ENCODE measurements at regions not wholly inside any gene's neighbourhood (a gene's known extent, or its start where the extent isn't known, plus 50 kb on each side); places are given as distances from the start of the nearest gene placed in this dataset.
A peak's percentile ranks its signal among the peaks of the same experiment; 100 is the strongest.

GRCh38 chrX:10025742-10026493, 58.8 kb downstream of the CLDN34 start:
- Histone ChIP-seq H3K36me3 (no peaks in the 10 kb centered on the region), H3K4me1 (peaks cover 25 to 69% (median 59%) of the 10 kb centered on the region in 4 donors), H3K27ac (replicated peaks in 1 of 4) (no peak overlapping the region), H3K9me3 (no peaks in the 10 kb centered on the region), H3K27me3 (no peaks in the 10 kb centered on the region), H3K4me3 (no peak overlapping the region)
- 87% methylated on average over 6 of the region's 6 CpGs for WGBS
- TF ChIP-seq, protein P1, sequence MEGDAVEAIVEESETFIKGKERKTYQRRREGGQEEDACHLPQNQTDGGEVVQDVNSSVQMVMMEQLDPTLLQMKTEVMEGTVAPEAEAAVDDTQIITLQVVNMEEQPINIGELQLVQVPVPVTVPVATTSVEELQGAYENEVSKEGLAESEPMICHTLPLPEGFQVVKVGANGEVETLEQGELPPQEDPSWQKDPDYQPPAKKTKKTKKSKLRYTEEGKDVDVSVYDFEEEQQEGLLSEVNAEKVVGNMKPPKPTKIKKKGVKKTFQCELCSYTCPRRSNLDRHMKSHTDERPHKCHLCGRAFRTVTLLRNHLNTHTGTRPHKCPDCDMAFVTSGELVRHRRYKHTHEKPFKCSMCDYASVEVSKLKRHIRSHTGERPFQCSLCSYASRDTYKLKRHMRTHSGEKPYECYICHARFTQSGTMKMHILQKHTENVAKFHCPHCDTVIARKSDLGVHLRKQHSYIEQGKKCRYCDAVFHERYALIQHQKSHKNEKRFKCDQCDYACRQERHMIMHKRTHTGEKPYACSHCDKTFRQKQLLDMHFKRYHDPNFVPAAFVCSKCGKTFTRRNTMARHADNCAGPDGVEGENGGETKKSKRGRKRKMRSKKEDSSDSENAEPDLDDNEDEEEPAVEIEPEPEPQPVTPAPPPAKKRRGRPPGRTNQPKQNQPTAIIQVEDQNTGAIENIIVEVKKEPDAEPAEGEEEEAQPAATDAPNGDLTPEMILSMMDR (IDR thresholded peaks at IDR 0.05) = no peak
- TF ChIP-seq POLR2AphosphoS5 (IDR thresholded peaks at IDR 0.05) = no peak
- TF ChIP-seq POLR2A (IDR thresholded peaks at IDR 0.05; ENCODE audit: low read depth) = no peak
- no peak for TF ChIP-seq EP300 (IDR thresholded peaks at IDR 0.05)
- intact Hi-C loops (cut with DNase I) = no loop called here
- DNase-seq (ENCODE audit: extremely low spot score) = no peak

DNA sequence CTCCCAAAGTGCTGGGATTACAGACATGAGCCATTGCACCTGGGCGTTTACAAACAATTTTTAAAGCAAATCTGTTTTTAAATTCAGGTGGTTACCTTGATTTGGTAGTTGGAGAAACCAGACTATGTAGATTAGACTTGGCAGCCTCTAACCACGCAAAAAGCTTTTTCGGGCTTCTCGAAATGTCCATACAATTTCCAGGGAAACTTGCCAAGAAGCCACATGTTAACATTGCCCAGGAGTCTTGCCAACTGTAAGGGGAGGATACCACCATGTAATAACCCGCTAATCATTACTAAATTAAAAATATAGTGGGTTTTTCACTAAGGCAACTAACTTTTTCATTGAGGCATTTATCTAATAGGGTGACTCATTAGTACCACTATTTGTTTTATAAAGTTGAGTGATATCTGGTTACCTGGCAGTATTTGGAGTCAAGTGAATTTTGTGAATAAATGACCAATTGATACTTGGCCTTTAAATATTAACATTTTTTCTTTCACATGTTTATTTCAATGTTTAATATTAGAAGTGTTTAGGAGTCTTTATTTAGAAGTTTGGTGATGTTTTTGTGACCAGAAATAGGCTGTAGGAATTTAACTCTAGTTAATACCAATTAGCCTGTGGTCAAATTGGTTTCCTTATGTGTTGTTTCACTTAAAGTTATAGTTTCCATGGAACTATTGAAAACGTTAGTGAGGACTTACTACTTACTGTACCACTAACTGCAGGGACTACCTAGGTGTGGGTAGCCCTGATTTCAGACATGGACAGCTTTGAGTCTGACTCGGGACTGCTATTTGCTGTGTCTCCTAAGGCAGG, 61.3 kb downstream of the CLDN34 start:
- Histone ChIP-seq H3K36me3 (no peaks in the 10 kb centered on the region), H3K27ac (replicated peaks in 1 of 4) (peak overlapping the region; percentile 12 to 58 (median 44)), H3K9me3 (no peaks in the 10 kb centered on the region), H3K4me3 (no peak overlapping the region), H3K27me3 (no peaks in the 10 kb centered on the region), H3K4me1 (peaks cover 23 to 69% (median 53%) of the 10 kb centered on the region in 4 donors)
- no peak for DNase-seq (ENCODE audit: extremely low spot score)
- TF ChIP-seq, protein P1 (IDR thresholded peaks at IDR 0.05) = no peak
- TF ChIP-seq POLR2AphosphoS5 (IDR thresholded peaks at IDR 0.05) = no peak
- TF ChIP-seq EP300 (IDR thresholded peaks at IDR 0.05) = no peak
- no peak for TF ChIP-seq POLR2A (IDR thresholded peaks at IDR 0.05; ENCODE audit: low read depth)
- 53% methylated on average over 7 of the region's 7 CpGs for WGBS
- intact Hi-C loops (cut with DNase I) = no loop called here

DNA sequence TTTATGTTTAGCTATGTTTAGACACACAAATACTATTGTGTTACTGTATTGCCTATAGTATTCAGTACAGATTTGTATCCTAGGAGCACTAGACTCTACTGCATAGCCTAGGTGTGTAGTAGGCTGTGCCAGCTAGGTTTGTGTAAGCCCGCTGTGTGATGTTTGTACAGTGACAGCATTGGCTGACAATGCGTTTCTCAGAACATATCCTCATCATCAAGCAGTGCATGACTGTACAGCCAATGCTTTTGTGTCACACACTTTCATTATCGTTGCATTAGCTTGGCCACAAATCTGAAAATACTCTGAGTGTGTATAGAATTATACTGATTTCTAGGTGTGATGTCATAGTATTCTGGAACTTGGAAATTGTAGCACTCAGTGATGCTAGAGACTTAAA, 63.4 kb downstream of the CLDN34 start:
- TF ChIP-seq POLR2AphosphoS5 (IDR thresholded peaks at IDR 0.05) (no peak), EP300 (IDR thresholded peaks at IDR 0.05) (no peak), POLR2A (IDR thresholded peaks at IDR 0.05; ENCODE audit: low read depth) (no peak)
- TF ChIP-seq, protein P1 (IDR thresholded peaks at IDR 0.05) = no peak
- Histone ChIP-seq H3K27me3 (no peaks in the 10 kb centered on the region), H3K4me3 (no peak overlapping the region), H3K36me3 (no peaks in the 10 kb centered on the region), H3K27ac (replicated peaks in 1 of 4) (peak overlapping the region in 1 of 4 donors; percentile 51), H3K4me1 (peaks cover 23 to 64% (median 56%) of the 10 kb centered on the region in 4 donors), H3K9me3 (no peaks in the 10 kb centered on the region)
- intact Hi-C loops (cut with DNase I) = no loop called here
- no peak for DNase-seq (ENCODE audit: extremely low spot score)
- WGBS = 82% methylated on average over 3 of the region's 3 CpGs

- H3K27me3 ChIP-seq = no peaks in the 10 kb centered on the region
- no peak overlapping the region for H3K4me3 ChIP-seq
- intact Hi-C loops (cut with DNase I) = no loop called here
- H3K27ac ChIP-seq (replicated peaks in 1 of 4) = no peak overlapping the region
- DNase-seq (ENCODE audit: extremely low spot score) = no peak
- H3K4me1 ChIP-seq = peaks cover 23 to 70% (median 53%) of the 10 kb centered on the region in 4 donors
- TF ChIP-seq, protein P1 (IDR thresholded peaks at IDR 0.05) = no peak
- no peak for TF ChIP-seq EP300 (IDR thresholded peaks at IDR 0.05)
- no peak for TF ChIP-seq POLR2AphosphoS5 (IDR thresholded peaks at IDR 0.05)
- no peak for TF ChIP-seq POLR2A (IDR thresholded peaks at IDR 0.05; ENCODE audit: low read depth)
- no peaks in the 10 kb centered on the region for H3K9me3 ChIP-seq
- WGBS = 94% methylated on average over 8 of the region's 9 CpGs
- H3K36me3 ChIP-seq = no peaks in the 10 kb centered on the region
Observed at GRCh38 chrX:10031746-10032145, 64.6 kb downstream of the CLDN34 start.

Data from esophagus muscularis mucosa (tissue), 4 donors.